22Rv1 (cell line): ENCODE measurements at regions not wholly inside any gene's neighbourhood (a gene's known extent, or its start where the extent isn't known, plus 50 kb on each side); places are given as distances from the start of the nearest gene placed in this dataset.

Source experiments
- H3K27ac ChIP-seq: fragments of 450-650 bp; 2 replicates; pipeline ENCODE4 v1.5.1; 2017
- ZFX ChIP-seq: fragments of 450-650 bp; IDR thresholded peaks from 2 replicates; pipeline ENCODE4 v1.6.1; 2017; ENCODE audit warnings: antibody characterized with exemption, borderline replicate concordance
- TF ChIP-seq, protein P1 (sequence below): fragments of 450-650 bp; IDR thresholded peaks from 2 replicates; pipeline ENCODE4 v1.5.1; 2017; ENCODE audit warnings: mild to moderate bottlenecking

- TF ChIP-seq, protein P1, sequence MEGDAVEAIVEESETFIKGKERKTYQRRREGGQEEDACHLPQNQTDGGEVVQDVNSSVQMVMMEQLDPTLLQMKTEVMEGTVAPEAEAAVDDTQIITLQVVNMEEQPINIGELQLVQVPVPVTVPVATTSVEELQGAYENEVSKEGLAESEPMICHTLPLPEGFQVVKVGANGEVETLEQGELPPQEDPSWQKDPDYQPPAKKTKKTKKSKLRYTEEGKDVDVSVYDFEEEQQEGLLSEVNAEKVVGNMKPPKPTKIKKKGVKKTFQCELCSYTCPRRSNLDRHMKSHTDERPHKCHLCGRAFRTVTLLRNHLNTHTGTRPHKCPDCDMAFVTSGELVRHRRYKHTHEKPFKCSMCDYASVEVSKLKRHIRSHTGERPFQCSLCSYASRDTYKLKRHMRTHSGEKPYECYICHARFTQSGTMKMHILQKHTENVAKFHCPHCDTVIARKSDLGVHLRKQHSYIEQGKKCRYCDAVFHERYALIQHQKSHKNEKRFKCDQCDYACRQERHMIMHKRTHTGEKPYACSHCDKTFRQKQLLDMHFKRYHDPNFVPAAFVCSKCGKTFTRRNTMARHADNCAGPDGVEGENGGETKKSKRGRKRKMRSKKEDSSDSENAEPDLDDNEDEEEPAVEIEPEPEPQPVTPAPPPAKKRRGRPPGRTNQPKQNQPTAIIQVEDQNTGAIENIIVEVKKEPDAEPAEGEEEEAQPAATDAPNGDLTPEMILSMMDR: no peak
- no peak for TF ChIP-seq ZFX
- no peak overlapping the region for H3K27ac ChIP-seq
These were observed 61.6 kb upstream of the TACR1 start for GRCh38 chr2:75260946-75261345.

DNA sequence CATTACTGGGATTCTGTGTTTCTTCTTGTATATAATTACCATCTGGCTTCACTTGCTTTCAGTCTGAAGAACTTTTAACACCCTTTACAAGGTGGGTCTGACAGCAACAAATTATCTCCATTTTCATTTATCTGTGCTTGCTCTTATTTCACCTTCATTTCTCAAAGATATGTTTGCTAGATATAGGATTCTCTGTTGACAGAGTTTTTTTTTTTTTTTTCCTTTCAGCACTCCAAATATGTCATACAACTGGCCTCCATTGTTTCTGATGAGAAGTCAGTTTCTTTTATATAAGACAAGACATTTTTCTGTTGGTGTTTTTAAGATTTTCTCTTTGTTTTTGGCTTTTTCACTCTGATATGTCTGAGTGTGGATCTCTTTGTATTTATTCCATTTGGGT, 59.3 kb upstream of the TACR1 start:
- no peak for TF ChIP-seq ZFX
- TF ChIP-seq, protein P1: no peak

GRCh38 chr2:75256485-75256884, 57.2 kb upstream of the TACR1 start:
- no peak overlapping the region for H3K27ac ChIP-seq
- TF ChIP-seq, protein P1: no peak
- no peak for TF ChIP-seq ZFX

More for the DNA sequence above, 59.3 kb upstream of the TACR1 start:
- no peak overlapping the region for H3K27ac ChIP-seq

DNA sequence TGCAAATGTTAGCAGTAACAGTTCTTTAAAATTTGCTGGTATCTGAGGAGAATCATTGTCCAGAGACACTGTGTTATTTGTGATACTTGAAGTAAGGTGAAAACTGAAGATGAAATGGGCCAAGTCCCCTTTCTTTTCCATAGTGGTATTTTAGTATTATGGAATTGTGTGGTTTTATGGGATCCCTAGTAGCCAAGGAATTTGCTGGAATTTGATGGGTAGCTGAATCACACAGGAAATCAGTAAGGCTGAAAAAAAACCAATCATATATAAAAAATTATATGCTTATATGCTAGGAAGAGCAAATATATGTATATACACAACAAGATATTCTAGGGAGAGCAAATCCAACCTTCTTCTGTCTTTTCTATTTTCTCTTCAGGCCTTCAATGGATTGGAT, 54.2 kb upstream of the TACR1 start:
- no peak for TF ChIP-seq ZFX
- TF ChIP-seq, protein P1: no peak
- no peak overlapping the region for H3K27ac ChIP-seq

GRCh38 chr2:75251896-75252295, 52.6 kb upstream of the TACR1 start:
- H3K27ac ChIP-seq: no peak overlapping the region
- TF ChIP-seq, protein P1: no peak
